H9 (cell line): ENCODE measurements at regions not wholly inside any gene's neighbourhood (a gene's known extent, or its start where the extent isn't known, plus 50 kb on each side); places are given as distances from the start of the nearest gene placed in this dataset.

Source experiments
- DNase-seq: peaks from one replicate; pipeline ENCODE4 v3.0.0-alpha.2; 2017
- H2AFZ ChIP-seq: one replicate; pipeline ENCODE4 v1.6.1; 2013; ENCODE audit warnings: mild to moderate bottlenecking, low read length, control low read depth, moderate library complexity
- H2AK5ac ChIP-seq: 2 replicates; pipeline ENCODE4 v1.6.1; 2013; ENCODE audit warnings: low read length, control low read depth, mixed read lengths; ENCODE audit not compliant: insufficient read length
- H2BK120ac ChIP-seq: one replicate; pipeline ENCODE4 v1.6.1; 2013; ENCODE audit warnings: low read depth, mild to moderate bottlenecking, low read length, control low read depth, inconsistent platforms; ENCODE audit not compliant: poor library complexity, severe bottlenecking
- H2BK12ac ChIP-seq: 2 replicates; pipeline ENCODE4 v1.6.1; 2013; ENCODE audit warnings: low read length, control low read depth, mixed read lengths, low read depth; ENCODE audit not compliant: insufficient read length
- H2BK15ac ChIP-seq: 2 replicates; pipeline ENCODE4 v1.6.1; 2013; ENCODE audit warnings: low read depth, low read length, control low read depth
- H2BK20ac ChIP-seq: one replicate; pipeline ENCODE4 v1.6.1; 2013; ENCODE audit warnings: low read depth, mild to moderate bottlenecking, low read length, control low read depth, inconsistent platforms; ENCODE audit not compliant: poor library complexity, severe bottlenecking
- H2BK5ac ChIP-seq: 2 replicates; pipeline ENCODE4 v1.6.1; 2013; ENCODE audit warnings: low read length, control low read depth, mixed read lengths; ENCODE audit not compliant: insufficient read length
- H3K14ac ChIP-seq: 2 replicates; pipeline ENCODE4 v1.6.1; 2013; ENCODE audit warnings: low read length, control low read depth; ENCODE audit not compliant: insufficient read depth
- H3K18ac ChIP-seq: 2 replicates; pipeline ENCODE4 v1.6.1; 2013; ENCODE audit warnings: low read depth, mild to moderate bottlenecking, mixed read lengths, low read length, control low read depth; ENCODE audit not compliant: insufficient read length
- H3K23ac ChIP-seq: 2 replicates; pipeline ENCODE4 v1.6.1; 2013; ENCODE audit warnings: low read length, control low read depth, mixed read lengths, low read depth; ENCODE audit not compliant: insufficient read length
- H3K23me2 ChIP-seq: 2 replicates; pipeline ENCODE4 v1.6.1; 2013; ENCODE audit warnings: low read depth, mild to moderate bottlenecking, mixed read lengths, low read length, control low read depth; ENCODE audit not compliant: insufficient read length, poor library complexity, severe bottlenecking
- H3K27ac ChIP-seq: 2 replicates; pipeline ENCODE4 v1.5.1; 2013; ENCODE audit warnings: low read length, control low read depth, mixed read lengths, low read depth; ENCODE audit not compliant: insufficient read length
- H3K27me3 ChIP-seq: 2 replicates; pipeline ENCODE4 v1.6.1; 2013; ENCODE audit warnings: low read length, control low read depth, inconsistent platforms; ENCODE audit not compliant: insufficient read depth
- H3K4ac ChIP-seq: 2 replicates; pipeline ENCODE4 v1.6.1; 2013; ENCODE audit warnings: low read depth, mild to moderate bottlenecking, control low read depth, inconsistent platforms, low read length, moderate library complexity
- H3K4me1 ChIP-seq: 2 replicates; pipeline ENCODE4 v1.6.1; 2013; ENCODE audit warnings: low read length, control low read depth, inconsistent platforms; ENCODE audit not compliant: insufficient read depth
- H3K4me2 ChIP-seq: 2 replicates; pipeline ENCODE4 v1.6.1; 2013; ENCODE audit warnings: low read length, control low read depth, mixed read lengths; ENCODE audit not compliant: insufficient read length, insufficient read depth
- H3K56ac ChIP-seq: 2 replicates; pipeline ENCODE4 v1.6.1; 2013; ENCODE audit warnings: low read depth, mild to moderate bottlenecking, mixed read lengths, low read length, control low read depth; ENCODE audit not compliant: insufficient read length
- H3K79me1 ChIP-seq: 2 replicates; pipeline ENCODE4 v1.6.1; 2013; ENCODE audit warnings: low read depth, mild to moderate bottlenecking, moderate library complexity, low read length, control low read depth, inconsistent platforms; ENCODE audit not compliant: insufficient read depth, poor library complexity, severe bottlenecking
- H3K79me2 ChIP-seq: 2 replicates; pipeline ENCODE4 v1.6.1; 2013; ENCODE audit warnings: low read length, control low read depth, inconsistent platforms; ENCODE audit not compliant: insufficient read depth
- H3K9ac ChIP-seq: 2 replicates; pipeline ENCODE4 v1.6.1; 2013; ENCODE audit warnings: low read length, control low read depth, mixed read lengths; ENCODE audit not compliant: insufficient read length; ENCODE audit errors: extremely low read depth
- H3K9me3 ChIP-seq: one replicate; pipeline ENCODE4 v1.6.1; 2013; ENCODE audit warnings: low read depth, low read length, inconsistent platforms; ENCODE audit not compliant: control insufficient read depth
- H3T11ph ChIP-seq: one replicate; pipeline ENCODE4 v1.6.1; 2013; ENCODE audit warnings: mild to moderate bottlenecking, low read length, control low read depth, inconsistent platforms
- H4K20me1 ChIP-seq: one replicate; pipeline ENCODE4 v1.6.1; 2013; ENCODE audit not compliant: control insufficient read depth, insufficient read length, insufficient read depth
- H4K5ac ChIP-seq: 2 replicates; pipeline ENCODE4 v1.6.1; 2013; ENCODE audit warnings: low read depth, mild to moderate bottlenecking, mixed read lengths, low read length, control low read depth; ENCODE audit not compliant: insufficient read length
- H4K8ac ChIP-seq: replicated peaks from 2 replicates; pipeline ENCODE4 v1.6.1; 2013; ENCODE audit warnings: low read length, control low read depth, mixed read lengths, low read depth; ENCODE audit not compliant: insufficient read length
- H4K91ac ChIP-seq: 2 replicates; pipeline ENCODE4 v1.6.1; 2013; ENCODE audit warnings: low read depth, mild to moderate bottlenecking, moderate library complexity, mixed read lengths, low read length, control low read depth; ENCODE audit not compliant: insufficient read length
- H3K27ac Mint-ChIP-seq, 3 experiments: 2 replicates in 2 of 3; 3 replicates in 1 of 3; pipeline ENCODE4 v1.8.0; 2020 to 2021; ENCODE audit warnings: mixed read lengths in 3 of 3, mild to moderate bottlenecking in 1 of 3, moderate library complexity in 1 of 3
- H3K27me3 Mint-ChIP-seq: 2 replicates; pipeline ENCODE4 v1.8.0; 2021; ENCODE audit warnings: low read depth, mild to moderate bottlenecking, moderate library complexity, mixed read lengths
- H3K36me3 Mint-ChIP-seq, 3 experiments: 2 replicates in 2 of 3; 3 replicates in 1 of 3; pipeline ENCODE4 v1.8.0; 2020 to 2021; ENCODE audit warnings: low read depth in 3 of 3, mixed read lengths in 3 of 3; ENCODE audit not compliant: insufficient read depth in 1 of 3
- H3K4me1 Mint-ChIP-seq, 2 experiments: 2 replicates each; pipeline ENCODE4 v1.8.0; 2020; ENCODE audit warnings: mixed read lengths in 2 of 2
- H3K4me3 Mint-ChIP-seq, 2 experiments: 2 replicates in 1 of 2; 3 replicates in 1 of 2; pipeline ENCODE4 v1.8.0; 2020 to 2021; ENCODE audit warnings: mild to moderate bottlenecking in 2 of 2, mixed read lengths in 2 of 2, moderate library complexity in 1 of 2
- H3K9me3 Mint-ChIP-seq, 2 experiments: 2 replicates in 1 of 2; 3 replicates in 1 of 2; pipeline ENCODE4 v1.8.0; 2020; ENCODE audit warnings: mild to moderate bottlenecking in 2 of 2, mixed read lengths in 2 of 2, moderate library complexity in 1 of 2
- CTCF ChIP-seq: fragments of 200-600 bp; sonication (generic); conservative IDR thresholded peaks from 3 replicates; pipeline ENCODE4 v1.8.0; 2021; ENCODE audit warnings: antibody characterized with exemption, mild to moderate bottlenecking
- WGBS: extraction: QIAGEN DNeasy Blood & Tissue Kit; methylation state at CpG from one replicate; pipeline ENCODE4 v1.1.7; 2013; ENCODE audit warnings: missing lambda C conversion rate, low lambda C conversion rate, mixed read lengths; ENCODE audit not compliant: insufficient read length; ENCODE audit errors: extremely low coverage; 5-methylcytosine and 5-hydroxymethylcytosine counted together

- no peak overlapping the region for H3K23ac ChIP-seq
- H3K79me2 ChIP-seq, result no peaks in the 10 kb centered on the region
- no peak overlapping the region for H3K56ac ChIP-seq
- Mint-ChIP-seq H3K36me3 (peaks cover 0 to 5% (median 0%) of the 10 kb centered on the region in 3 experiments; a peak in 3 of 7 replicates), H3K27ac (no peak overlapping the region), H3K27me3 (no peaks in the 10 kb centered on the region), H3K9me3 (peaks cover 0 to 3% of the 10 kb centered on the region in 2 experiments; a peak in 2 of 5 replicates), H3K4me3 (no peak overlapping the region), H3K4me1 (no peaks in the 10 kb centered on the region)
- H3K9me3 ChIP-seq, result no peaks in the 10 kb centered on the region
- no peak overlapping the region for H4K91ac ChIP-seq
- no peak overlapping the region for H2AFZ ChIP-seq
- H3K9ac ChIP-seq, result no peak overlapping the region
- no peak overlapping the region for H2AK5ac ChIP-seq
- H2BK15ac ChIP-seq, result no peak overlapping the region
- H3K27ac ChIP-seq, result no peak overlapping the region
- no peak overlapping the region for H4K5ac ChIP-seq
- H3K4me1 ChIP-seq, result no peaks in the 10 kb centered on the region
- no peaks in the 10 kb centered on the region for H4K20me1 ChIP-seq
- no peaks in the 10 kb centered on the region for H3K27me3 ChIP-seq
- no peaks in the 10 kb centered on the region for H3K23me2 ChIP-seq
- DNase-seq, result no peak
- no peak overlapping the region for H2BK20ac ChIP-seq
- no peak overlapping the region for H4K8ac ChIP-seq
- no peak overlapping the region for H3K14ac ChIP-seq
- no peaks in the 10 kb centered on the region for H3K79me1 ChIP-seq
- H3K4ac ChIP-seq, result no peak overlapping the region
- H3T11ph ChIP-seq, result no peak overlapping the region
- H3K18ac ChIP-seq, result no peak overlapping the region
- H3K4me2 ChIP-seq, result no peak overlapping the region
- H2BK120ac ChIP-seq, result no peak overlapping the region
- H2BK12ac ChIP-seq, result no peak overlapping the region
- no peak for TF ChIP-seq CTCF
- H2BK5ac ChIP-seq, result no peak overlapping the region
- WGBS, result no CpG with 5 or more reads among the region's 2 CpGs
Observed at GRCh38 chr7:16014031-16014430, 327.5 kb upstream of the MEOX2 start.
